ENCODE measurements at regions not wholly inside any gene's neighbourhood (a gene's known extent, or its start where the extent isn't known, plus 50 kb on each side); places are given as distances from the start of the nearest gene placed in this dataset.
"Not testable (repeated sequence)": the region's sequence is repeated elsewhere in the genome, so short reads cannot be mapped to it uniquely, and the experiment has no call there.

- DNase-seq = no peak
Observed at GRCh38 chr2:16950436-16950835, 284.8 kb upstream of the CYRIA start.

- no peak for DNase-seq
Observed at GRCh38 chr2:16948710-16949109, 283.1 kb upstream of the CYRIA start.

- no peak for DNase-seq
Observed at GRCh38 chr2:16948053-16948452, 282.4 kb upstream of the CYRIA start.

- no peak for DNase-seq
Observed at GRCh38 chr2:16943279-16943958, 277.8 kb upstream of the CYRIA start.

GRCh38 chr2:16940214-16940613 is 274.6 kb upstream of the CYRIA start:
- DNase-seq = no peak

GRCh38 chr2:16939771-16940170 is 274.1 kb upstream of the CYRIA start:
- DNase-seq = no peak

GRCh38 chr2:16933355-16933754 is 267.7 kb upstream of the CYRIA start:
- no peak for DNase-seq

GRCh38 chr2:16932826-16933225 is 267.2 kb upstream of the CYRIA start:
- DNase-seq = no peak

GRCh38 chr2:16931441-16931840 is 265.8 kb upstream of the CYRIA start:
- DNase-seq = no peak

GRCh38 chr2:16927398-16927797 is 261.8 kb upstream of the CYRIA start:
- no peak for DNase-seq

GRCh38 chr2:16925145-16925544 is 259.5 kb upstream of the CYRIA start:
- no peak for DNase-seq

- not testable (repeated sequence) for DNase-seq
Observed at GRCh38 chr2:16915341-16915755, 249.7 kb upstream of the CYRIA start.

- no peak for DNase-seq
Observed at GRCh38 chr2:16911746-16912145, 246.1 kb upstream of the CYRIA start.

GRCh38 chr2:16908656-16909055 is 243.0 kb upstream of the CYRIA start:
- no peak for DNase-seq

GRCh38 chr2:16907645-16908282 is 242.1 kb upstream of the CYRIA start:
- no peak for DNase-seq

GRCh38 chr2:16905325-16905724 is 239.7 kb upstream of the CYRIA start:
- DNase-seq = not testable (repeated sequence)

GRCh38 chr2:16900405-16901025 is 234.9 kb upstream of the CYRIA start:
- no peak for DNase-seq

GRCh38 chr2:16899958-16900357 is 234.3 kb upstream of the CYRIA start:
- no peak for DNase-seq

GRCh38 chr2:16890081-16890480 is 224.4 kb upstream of the CYRIA start:
- no peak for DNase-seq

GRCh38 chr2:16885027-16885426 is 219.4 kb upstream of the CYRIA start:
- no peak for DNase-seq

GRCh38 chr2:16882706-16883105 is 217.1 kb upstream of the CYRIA start:
- no peak for DNase-seq

GRCh38 chr2:16881122-16881521 is 215.5 kb upstream of the CYRIA start:
- DNase-seq = no peak

GRCh38 chr2:16871411-16871810 is 205.8 kb upstream of the CYRIA start:
- DNase-seq = no peak

GRCh38 chr2:16870491-16871076 is 204.9 kb upstream of the CYRIA start:
- no peak for DNase-seq

Measured in stimulated activated CD8-positive, alpha-beta memory T cell treated with anti-CD3 and anti-CD28 coated beads, Interleukin-4, amount 100 ng/mL, for 48 hours (primary cell).